HG03064 (cell line): ENCODE measurements at regions not wholly inside any gene's neighbourhood (a gene's known extent, or its start where the extent isn't known, plus 50 kb on each side); places are given as distances from the start of the nearest gene placed in this dataset.

ENCODE experiments used
- ATAC-seq: cut with Tn5 transposase; IDR thresholded peaks from one replicate; pipeline ENCODE4 v1.9.1; 2021; ENCODE audit warnings: low read depth; ENCODE audit not compliant: unreplicated experiment

DNA sequence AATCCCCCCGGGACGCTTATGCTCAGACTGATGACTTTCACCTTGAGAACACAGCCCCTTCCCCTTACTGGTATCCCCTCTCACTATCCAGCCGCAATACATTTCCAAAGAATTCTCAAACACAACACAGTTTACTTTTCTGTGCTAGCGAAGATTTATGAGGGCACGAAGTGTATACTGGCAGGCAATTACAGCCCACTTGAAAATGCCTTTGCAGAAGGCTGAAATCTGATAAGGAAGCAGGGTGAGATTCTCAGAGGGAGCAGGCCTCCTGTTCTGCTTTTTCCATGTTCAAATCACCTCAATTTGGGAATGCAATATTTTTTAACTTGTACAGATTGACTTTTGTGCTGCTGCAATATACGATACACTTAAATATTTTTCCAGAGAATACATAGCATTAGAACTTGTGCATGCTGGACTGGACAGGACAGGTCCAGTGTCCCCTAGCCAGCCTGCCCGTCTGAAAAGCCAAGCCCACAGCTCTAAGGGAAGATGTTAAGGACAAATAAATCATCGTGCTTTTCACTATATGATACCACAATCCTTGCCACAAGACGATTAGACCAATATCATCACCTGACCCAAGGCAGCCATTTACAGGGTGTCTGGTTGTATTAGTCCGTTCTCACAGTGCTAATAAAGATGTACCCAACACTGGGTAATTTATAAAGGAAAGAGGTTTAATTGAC lies 262.1 kb downstream of the EPHA4 start:
- no peak for ATAC-seq

GRCh38 chr2:221310730-221311129 lies 261.4 kb downstream of the EPHA4 start:
- ATAC-seq, result no peak

- no peak for ATAC-seq
Measured at GRCh38 chr2:221312634-221313033, 259.5 kb downstream of the EPHA4 start.

- no peak for ATAC-seq
Measured at GRCh38 chr2:221314786-221315185, 257.3 kb downstream of the EPHA4 start.

DNA sequence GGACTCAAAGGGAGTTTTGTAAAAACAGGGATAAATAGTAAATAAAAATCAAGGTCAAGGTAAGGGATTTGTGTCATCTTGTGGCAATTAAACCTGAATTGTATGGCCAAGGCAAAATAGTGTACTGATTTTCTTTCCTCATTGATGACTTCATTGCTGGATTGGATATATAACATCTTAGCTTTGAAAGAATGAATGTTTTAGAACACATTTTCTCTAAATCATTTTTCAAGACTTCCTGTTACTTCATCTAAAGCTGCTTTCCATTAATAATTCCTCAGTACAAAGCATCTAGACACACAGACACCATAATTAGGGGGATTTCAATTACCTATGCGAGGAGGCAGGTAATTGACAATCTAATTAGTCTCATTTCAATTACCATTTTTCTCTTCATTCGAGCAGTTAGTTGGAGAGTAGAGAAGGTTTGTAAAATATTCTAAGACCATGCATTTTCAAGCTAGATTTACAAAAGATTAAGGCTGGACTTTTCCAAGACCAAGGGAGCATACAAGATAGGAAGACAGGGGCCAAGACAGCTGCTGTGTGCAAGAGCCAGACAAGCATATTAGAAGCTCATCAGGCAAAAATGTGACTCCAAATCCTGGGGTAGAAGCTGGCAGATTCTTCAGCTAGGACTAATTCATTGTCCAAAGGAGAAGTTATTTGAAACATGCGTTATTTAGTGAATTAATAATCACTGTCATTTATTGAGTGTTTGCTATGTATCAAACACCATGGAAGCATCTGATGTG lies 253.6 kb downstream of the EPHA4 start:
- ATAC-seq, result no peak

DNA sequence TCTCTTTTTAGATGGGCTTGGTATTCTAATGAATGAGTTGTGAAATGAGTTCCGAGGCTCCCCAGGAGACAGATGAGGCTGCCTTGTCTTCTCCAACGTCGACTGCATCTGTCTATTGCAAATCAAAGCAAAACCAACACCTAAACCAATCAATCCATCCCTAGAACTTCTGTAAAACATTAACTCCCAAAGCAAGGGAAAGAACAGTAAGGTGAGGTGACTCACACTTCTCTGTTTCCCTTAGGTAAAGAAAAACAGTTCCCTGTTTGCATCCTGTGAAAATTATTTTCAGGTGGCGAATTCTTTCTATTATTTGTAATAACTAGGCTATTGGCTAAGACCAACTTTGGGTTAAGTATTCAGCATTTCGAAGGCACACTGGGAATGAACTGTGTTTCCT lies 249.4 kb downstream of the EPHA4 start:
- no peak for ATAC-seq

- ATAC-seq, result no peak
Measured at GRCh38 chr2:221323513-221323912, 248.6 kb downstream of the EPHA4 start.

DNA sequence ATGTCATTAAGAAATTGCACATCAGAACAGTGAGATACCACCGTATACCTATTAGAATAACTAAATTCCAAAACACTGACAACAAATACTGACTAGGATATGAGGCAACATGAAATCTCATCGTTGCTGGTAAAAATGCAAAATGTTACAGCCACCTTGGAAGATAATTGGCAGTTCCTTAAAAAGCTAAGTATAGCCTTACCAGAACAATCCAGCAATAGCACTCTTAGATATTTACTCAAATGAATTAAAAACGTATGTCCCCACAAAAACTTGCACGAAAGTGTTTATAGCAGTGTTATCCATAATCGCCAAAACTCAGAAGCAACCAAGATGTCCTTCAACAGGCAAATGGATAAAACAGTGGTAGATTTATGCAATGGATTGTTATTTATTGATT lies 241.7 kb downstream of the EPHA4 start:
- ATAC-seq, result no peak

DNA sequence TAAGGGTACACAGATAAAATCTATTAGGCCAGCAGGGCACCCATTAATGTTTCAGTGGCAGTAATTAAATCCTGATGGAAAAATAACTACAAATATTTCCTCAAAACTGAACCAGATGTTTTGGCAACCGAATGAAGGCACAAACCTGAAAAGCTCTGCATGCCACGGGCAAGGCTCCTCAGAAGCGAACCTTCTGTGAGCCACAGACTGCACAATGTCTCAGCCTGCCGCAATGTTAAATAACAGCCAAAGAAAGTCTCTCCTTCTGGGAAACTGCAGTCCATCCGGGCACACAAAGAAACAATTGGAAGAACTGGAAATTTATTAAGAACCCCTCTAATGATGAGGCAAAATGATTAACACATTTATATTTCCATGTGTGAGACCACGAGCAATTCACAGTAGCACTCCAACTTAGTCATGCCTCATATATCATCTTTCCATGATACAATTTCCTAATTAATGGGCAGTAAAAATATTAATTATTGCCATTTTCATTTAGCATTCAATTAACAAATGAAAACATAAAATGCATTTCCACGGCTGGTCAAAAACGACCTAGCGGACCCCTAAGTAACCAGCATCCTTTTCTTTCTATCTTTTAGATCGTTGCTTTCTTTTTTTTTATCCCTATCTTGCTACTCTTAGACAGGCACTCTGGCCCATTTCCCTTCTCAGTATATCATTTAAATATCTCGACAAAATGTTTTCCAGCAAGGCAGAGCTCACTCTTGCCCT lies 237.5 kb downstream of the EPHA4 start:
- ATAC-seq, result no peak

GRCh38 chr2:221335219-221335752 lies 236.8 kb downstream of the EPHA4 start:
- no peak for ATAC-seq

DNA sequence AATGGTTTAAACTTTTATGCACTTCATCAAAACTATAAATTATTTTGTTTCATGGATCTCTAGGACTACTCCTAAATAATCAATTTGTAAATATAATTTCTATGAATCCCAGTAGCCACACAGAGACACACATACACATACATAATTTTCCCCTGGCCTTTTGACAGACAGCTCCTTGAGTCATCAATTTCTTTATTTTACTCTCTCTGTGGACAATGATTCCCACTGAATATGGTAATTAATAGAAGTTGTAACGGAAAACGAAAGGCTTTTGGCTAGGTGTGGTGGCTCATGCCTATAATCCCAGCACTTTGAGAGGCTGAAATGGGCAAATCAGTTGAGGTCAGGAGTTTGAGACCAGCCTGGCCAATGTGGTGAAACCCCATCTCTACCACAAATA lies 235.1 kb downstream of the EPHA4 start:
- no peak for ATAC-seq

DNA sequence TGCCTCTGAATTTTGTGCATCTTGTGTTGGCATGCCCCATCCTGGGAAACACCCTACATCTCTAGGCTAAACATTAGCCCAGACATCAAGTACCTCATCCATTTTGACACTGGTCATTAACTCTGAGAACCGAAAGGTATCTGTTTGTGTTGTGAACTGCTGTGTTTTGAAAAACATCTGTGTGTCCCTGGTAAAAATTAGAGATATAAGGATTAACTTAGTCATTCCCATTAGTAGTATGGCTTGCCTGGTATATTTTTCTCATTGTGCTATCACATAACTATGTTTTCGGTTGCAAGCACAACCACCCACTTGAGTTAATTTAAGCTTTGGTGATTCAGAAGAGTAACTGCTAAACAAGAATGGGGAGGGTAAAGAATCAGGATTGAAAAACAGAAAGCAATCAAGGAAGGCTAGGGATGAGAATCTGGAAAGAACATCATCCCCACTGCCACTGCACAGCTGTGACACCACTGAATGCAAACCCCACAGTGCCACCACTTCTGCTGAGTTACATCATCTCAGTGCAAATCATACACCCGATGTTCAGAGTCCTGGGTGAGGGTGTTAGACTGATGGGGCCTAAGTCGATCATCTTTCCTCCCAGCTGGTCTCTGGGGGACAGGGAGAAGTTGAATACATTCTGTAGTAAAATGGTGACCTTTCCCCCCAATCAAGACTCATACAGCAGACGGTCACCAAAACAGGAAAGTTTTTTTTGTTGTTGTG lies 234.0 kb downstream of the EPHA4 start:
- ATAC-seq, result no peak

DNA sequence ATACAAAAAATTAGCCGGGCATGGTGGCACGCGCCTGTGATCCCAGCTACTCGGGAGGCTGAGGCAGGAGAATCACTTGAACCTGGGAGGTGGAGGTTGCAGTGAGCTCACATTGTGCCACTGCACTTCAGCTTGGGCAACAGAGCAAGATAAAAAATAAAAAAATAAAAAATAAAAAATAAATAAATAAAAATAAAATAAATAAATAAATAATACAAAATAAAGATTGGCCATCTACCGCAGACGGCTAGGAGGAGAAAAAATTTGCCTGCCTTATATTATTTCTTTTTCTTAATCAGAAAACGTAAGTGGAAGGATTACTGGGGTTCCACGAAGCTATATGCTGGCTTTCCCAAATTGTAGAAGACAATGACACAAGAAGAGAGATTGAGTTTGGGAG lies 229.7 kb downstream of the EPHA4 start:
- no peak for ATAC-seq

GRCh38 chr2:221343524-221343923 lies 228.6 kb downstream of the EPHA4 start:
- ATAC-seq, result no peak

GRCh38 chr2:221345516-221345915 lies 226.6 kb downstream of the EPHA4 start:
- ATAC-seq, result no peak

DNA sequence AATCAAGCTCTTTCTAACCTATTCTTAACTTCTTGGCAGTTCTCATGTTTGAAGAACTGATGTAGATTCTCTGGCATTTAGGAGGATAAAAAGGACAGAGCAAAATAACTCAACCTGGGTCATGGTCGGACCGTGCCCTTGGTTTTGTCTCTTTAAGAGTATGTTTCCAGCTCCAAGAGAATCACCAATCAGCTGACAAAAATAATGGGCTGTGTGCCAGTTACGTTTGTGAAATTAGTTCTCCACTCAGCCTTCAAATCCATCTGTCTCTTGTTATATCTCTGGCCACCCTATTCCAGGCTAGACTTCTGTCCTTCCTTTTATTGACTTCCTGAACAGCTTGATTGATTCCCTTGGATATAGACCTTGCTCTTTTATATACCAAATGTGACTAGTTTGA lies 225.7 kb downstream of the EPHA4 start:
- no peak for ATAC-seq

DNA sequence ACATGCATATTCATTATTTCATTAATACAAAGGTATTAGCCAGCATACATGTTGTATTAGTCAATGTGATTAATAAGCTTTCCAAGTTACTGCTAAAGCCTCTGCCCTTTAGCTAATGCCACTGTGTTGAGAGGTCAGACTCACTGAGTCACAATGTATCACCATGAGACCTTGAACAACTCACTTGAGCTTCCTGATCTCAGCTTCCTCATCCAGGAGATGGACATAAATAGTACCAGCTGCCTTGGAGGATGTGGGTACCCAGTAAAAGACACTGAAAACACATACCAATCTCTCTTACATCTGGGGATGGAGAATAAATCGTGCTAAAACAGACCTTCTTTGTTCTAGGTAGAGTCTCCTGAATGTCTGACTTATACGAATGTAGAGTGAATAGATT lies 224.6 kb downstream of the EPHA4 start:
- no peak for ATAC-seq

DNA sequence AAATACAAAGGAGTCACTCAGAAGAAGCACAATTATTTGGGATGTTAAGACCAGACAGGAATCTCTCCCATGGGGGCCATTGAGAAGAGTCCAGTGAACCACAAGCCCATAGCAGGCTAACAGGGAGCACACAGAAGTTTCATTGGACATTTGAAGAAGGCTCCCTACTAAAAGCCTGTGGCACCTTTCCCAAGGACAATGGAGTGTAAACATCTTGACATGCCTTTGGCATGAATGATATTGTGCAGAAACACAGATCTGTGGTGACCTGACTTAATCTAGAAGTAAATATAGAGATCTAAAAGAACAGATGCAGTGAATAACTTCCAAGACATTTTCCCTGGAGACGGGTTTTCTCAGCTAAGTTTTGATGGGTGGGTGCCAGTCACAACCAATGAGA lies 221.5 kb downstream of the EPHA4 start:
- no peak for ATAC-seq

DNA sequence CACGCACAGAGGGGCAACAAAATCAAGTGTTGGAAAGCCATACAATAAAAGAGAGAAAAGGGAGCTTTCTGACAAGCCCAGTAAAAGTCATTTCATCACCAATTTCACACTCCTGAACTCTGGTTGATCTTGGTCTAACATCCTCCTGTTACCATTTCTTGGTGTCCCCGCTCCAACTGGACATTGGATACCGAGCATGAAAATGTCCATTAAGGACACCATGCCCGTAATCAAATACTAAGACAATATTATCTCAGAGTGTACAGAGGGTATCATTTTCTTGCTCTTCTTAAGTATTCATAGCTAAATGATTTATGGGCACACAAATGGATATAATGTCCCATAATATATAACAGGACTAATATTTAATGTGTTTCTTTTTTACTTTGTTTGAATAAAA lies 218.9 kb downstream of the EPHA4 start:
- no peak for ATAC-seq

DNA sequence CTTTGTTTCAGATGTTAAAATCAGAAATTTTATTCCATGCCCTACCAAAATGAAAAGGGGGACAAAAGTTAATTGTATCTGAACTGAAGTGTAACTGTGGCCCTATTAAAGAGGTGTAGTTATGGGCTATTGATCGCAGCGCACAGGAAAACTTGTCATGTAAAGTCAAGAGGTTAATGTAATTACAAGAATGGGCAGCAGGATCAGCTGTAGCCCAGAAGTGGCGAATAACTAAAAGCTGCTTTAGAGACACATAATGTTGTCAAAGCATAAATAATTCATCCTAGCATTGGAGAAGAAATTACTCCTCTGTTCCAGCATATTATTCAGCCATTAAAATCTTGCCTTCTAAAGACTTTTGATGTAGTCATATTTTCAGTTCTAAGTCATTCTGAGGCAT lies 211.8 kb downstream of the EPHA4 start:
- no peak for ATAC-seq

GRCh38 chr2:221360742-221361141 lies 211.4 kb downstream of the EPHA4 start:
- ATAC-seq, result no peak
